HG03432 (cell line): ENCODE measurements at regions not wholly inside any gene's neighbourhood (a gene's known extent, or its start where the extent isn't known, plus 50 kb on each side); places are given as distances from the start of the nearest gene placed in this dataset.
"Not testable (repeated sequence)": the region's sequence is repeated elsewhere in the genome, so short reads cannot be mapped to it uniquely, and the experiment has no call there.

Source experiments
- ATAC-seq: cut with Tn5 transposase; IDR thresholded peaks from one replicate; pipeline ENCODE4 v1.9.1; 2021; ENCODE audit warnings: mild to moderate bottlenecking, moderate library complexity; ENCODE audit not compliant: unreplicated experiment

- no peak for ATAC-seq
Measured at GRCh38 chr11:122023614-122024250, 92.3 kb downstream of the BLID start.

GRCh38 chr11:122022646-122023045, 93.4 kb downstream of the BLID start:
- no peak for ATAC-seq

- ATAC-seq: no peak
Measured at GRCh38 chr11:122020902-122021301, 95.1 kb downstream of the BLID start.

GRCh38 chr11:122019908-122020694, 95.9 kb downstream of the BLID start:
- no peak for ATAC-seq

GRCh38 chr11:122007601-122008071, 108.4 kb downstream of the BLID start:
- ATAC-seq: no peak

GRCh38 chr11:122004446-122004845, 111.6 kb downstream of the BLID start:
- ATAC-seq: no peak

GRCh38 chr11:122002926-122003325, 113.1 kb downstream of the BLID start:
- no peak for ATAC-seq

- ATAC-seq: no peak
Measured at GRCh38 chr11:122002047-122002446, 114.0 kb downstream of the BLID start.

GRCh38 chr11:121999651-122000050, 116.4 kb downstream of the BLID start:
- no peak for ATAC-seq

GRCh38 chr11:121996574-121996973, 119.4 kb downstream of the BLID start:
- no peak for ATAC-seq

- no peak for ATAC-seq
Measured at GRCh38 chr11:121983901-121984300, 132.1 kb downstream of the BLID start.

- not testable (repeated sequence) for ATAC-seq
Measured at GRCh38 chr11:121977914-121978313, 138.1 kb downstream of the BLID start.

- ATAC-seq: no peak
Measured at GRCh38 chr11:121968638-121969037, 147.4 kb downstream of the BLID start.

- no peak for ATAC-seq
Measured at GRCh38 chr11:121967131-121967704, 148.8 kb downstream of the BLID start.

- ATAC-seq: no peak
Measured at GRCh38 chr11:121965330-121965729, 150.7 kb downstream of the BLID start.

- ATAC-seq: no peak
Measured at GRCh38 chr11:121964591-121964990, 151.4 kb downstream of the BLID start.

- ATAC-seq: not testable (repeated sequence)
Measured at GRCh38 chr11:121963846-121964245, 152.2 kb downstream of the BLID start.

- ATAC-seq: no peak
Measured at GRCh38 chr11:121961321-121961801, 154.7 kb downstream of the BLID start.

- ATAC-seq: no peak
Measured at GRCh38 chr11:121958971-121959325, 157.1 kb downstream of the BLID start.

GRCh38 chr11:121958323-121958970, 157.6 kb downstream of the BLID start:
- no peak for ATAC-seq

- no peak for ATAC-seq
Measured at GRCh38 chr11:121953122-121953521, 162.9 kb downstream of the BLID start.
